SK-N-SH (cell line): ENCODE measurements at regions not wholly inside any gene's neighbourhood (a gene's known extent, or its start where the extent isn't known, plus 50 kb on each side); places are given as distances from the start of the nearest gene placed in this dataset.

Experiments used
- CTCF ChIA-PET: fragments of 300-600, 350-600 bp; formaldehyde crosslinking; extraction: SDS; loops from one replicate; lab custom pipeline; 2021; lab: Yijun Ruan, JAX
- POLR2A ChIA-PET: fragments of 350-600 bp; sonication (Branson Sonifier 250); formaldehyde crosslinking; extraction: SDS; loops from one replicate; lab custom pipeline; 2020; ENCODE audit warnings: antibody characterized with exemption, inconsistent platforms; lab: Yijun Ruan, JAX
- DNase-seq: peaks from one replicate; pipeline ENCODE4 v3.0.0; 2012
- H2AFZ ChIP-seq: fragments of 200-600 bp; sonication (generic); 2 replicates; pipeline ENCODE4 v1.8.1; 2016; ENCODE audit warnings: antibody characterized with exemption, mild to moderate bottlenecking, low read depth
- H3F3A ChIP-seq: fragments of 200-600 bp; sonication (generic); replicated peaks from 2 replicates; pipeline ENCODE3; 2016; ENCODE audit warnings: antibody characterized with exemption, mild to moderate bottlenecking; ENCODE audit not compliant: insufficient read depth
- H3K27ac ChIP-seq, 2 experiments: fragments of 200-500 bp in 1 of 2; fragments of 200-600 bp in 1 of 2; sonication (Bioruptor generic) in 1 of 2; sonication (generic), shearing (Covaris generic) in 1 of 2; 2 replicates each; pipeline versions ENCODE4 v1.5.1 to v1.6.1; 2014 to 2016; ENCODE audit warnings: low read depth in 2 of 2, inconsistent platforms in 1 of 2, low read length in 1 of 2, mild to moderate bottlenecking in 1 of 2, mixed read lengths in 1 of 2
- H3K27me3 ChIP-seq: fragments of 200-600 bp; sonication (generic), shearing (Covaris generic); 2 replicates; pipeline ENCODE4 v1.6.1; 2016; ENCODE audit warnings: mixed run types; ENCODE audit not compliant: insufficient read depth
- H3K36me3 ChIP-seq, 2 experiments: fragments of 200-500 bp in 1 of 2; fragments of 200-600 bp in 1 of 2; sonication (Bioruptor generic) in 1 of 2; sonication (generic) in 1 of 2; replicated peaks in 1 of 2; 2 replicates each; pipeline versions ENCODE3 to v1.5.1; 2014 to 2016; ENCODE audit warnings: low read length in 1 of 2, mild to moderate bottlenecking in 1 of 2; ENCODE audit not compliant: insufficient read depth in 2 of 2, control insufficient read depth in 1 of 2
- H3K4me1 ChIP-seq, 2 experiments: fragments of 200-500 bp in 1 of 2; fragments of 200-600 bp in 1 of 2; sonication (Bioruptor generic) in 1 of 2; sonication (generic), shearing (Covaris generic) in 1 of 2; 2 replicates each; pipeline versions ENCODE4 v1.5.1 to v1.6.1; 2014 to 2016; ENCODE audit warnings: low read depth in 1 of 2, low read length in 1 of 2, mixed run types in 1 of 2; ENCODE audit not compliant: insufficient read depth in 2 of 2, control insufficient read depth in 1 of 2
- H3K4me2 ChIP-seq: fragments of 200-600 bp; sonication (generic), shearing (Covaris generic); 2 replicates; pipeline ENCODE4 v1.6.1; 2017; ENCODE audit warnings: mixed run types
- H3K4me3 ChIP-seq, 2 experiments: fragments of 200-500 bp in 1 of 2; fragments of 200-600 bp in 1 of 2; sonication (Bioruptor generic) in 1 of 2; sonication (generic), shearing (Covaris generic) in 1 of 2; 2 replicates each; pipeline versions ENCODE4 v1.5.1 to v1.8.1; 2014 to 2016; ENCODE audit warnings: low read depth in 2 of 2, inconsistent platforms in 1 of 2, low read length in 1 of 2, mild to moderate bottlenecking in 1 of 2, mixed read lengths in 1 of 2, moderate library complexity in 1 of 2
- H3K79me2 ChIP-seq: fragments of 200-600 bp; sonication (generic); 2 replicates; pipeline ENCODE4 v1.8.1; 2017; ENCODE audit warnings: mild to moderate bottlenecking; ENCODE audit not compliant: insufficient read depth
- H3K9ac ChIP-seq: fragments of 200-600 bp; sonication (generic); 2 replicates; pipeline ENCODE4 v1.6.1; 2017; ENCODE audit warnings: mixed run types
- H3K9me2 ChIP-seq: fragments of 200-600 bp; sonication (generic); 2 replicates; pipeline ENCODE4 v1.6.1; 2017; ENCODE audit warnings: mixed run types
- H3K9me3 ChIP-seq: fragments of 200-600 bp; sonication (generic); 2 replicates; pipeline ENCODE4 v1.6.1; 2017; ENCODE audit warnings: mixed run types, mild to moderate bottlenecking, moderate library complexity
- H4K20me1 ChIP-seq: fragments of 200-600 bp; sonication (generic); 2 replicates; pipeline ENCODE4 v1.6.1; 2017; ENCODE audit warnings: mild to moderate bottlenecking, mixed run types; ENCODE audit not compliant: insufficient read depth
- CHD2 ChIP-seq: fragments of 150-350 bp; IDR thresholded peaks from 2 replicates; pipeline ENCODE4 v1.6.1; 2018; ENCODE audit warnings: low read length; ENCODE audit not compliant: partially characterized antibody
- ELF1 ChIP-seq: IDR thresholded peaks from 2 replicates; pipeline ENCODE4 v1.4.0; 2012
- EZH2phosphoT487 ChIP-seq: fragments of 200-600 bp; sonication (generic); IDR thresholded peaks from 2 replicates; pipeline ENCODE4 v1.6.1; 2017; ENCODE audit warnings: low read depth, mixed run types, mild to moderate bottlenecking, antibody characterized with exemption, moderate library complexity, borderline replicate concordance
- FOSL2 ChIP-seq: IDR thresholded peaks from 2 replicates; pipeline ENCODE4 v1.4.0; 2012; ENCODE audit warnings: low read depth, mild to moderate bottlenecking, moderate library complexity, borderline replicate concordance
- JUND ChIP-seq: IDR thresholded peaks from 2 replicates; pipeline ENCODE4 v1.4.0; 2012
- MEF2A ChIP-seq: IDR thresholded peaks from 2 replicates; pipeline ENCODE4 v1.4.0; 2012; ENCODE audit warnings: low read depth, borderline replicate concordance
- MXI1 ChIP-seq: IDR thresholded peaks from 2 replicates; pipeline ENCODE4 v1.6.1; 2012; ENCODE audit warnings: mild to moderate bottlenecking, low read depth, low read length, improper control_type of control experiment
- NFIC ChIP-seq: IDR thresholded peaks from 2 replicates; pipeline ENCODE4 v1.4.0; 2012; ENCODE audit warnings: borderline replicate concordance
- PBX3 ChIP-seq: IDR thresholded peaks from 2 replicates; pipeline ENCODE4; 2012
- RAD21 ChIP-seq: IDR thresholded peaks from 2 replicates; pipeline ENCODE4 v1.6.1; 2012; ENCODE audit warnings: mild to moderate bottlenecking, low read length
- RCOR1 ChIP-seq: fragments of 150-350 bp; IDR thresholded peaks from 2 replicates; pipeline ENCODE4 v1.6.1; 2017; ENCODE audit warnings: antibody characterized with exemption, low read length
- RFX5 ChIP-seq: IDR thresholded peaks from 2 replicates; pipeline ENCODE4 v1.6.1; 2012; ENCODE audit warnings: mild to moderate bottlenecking, improper control_type of control experiment, low read length
- RXRA ChIP-seq: IDR thresholded peaks from 2 replicates; pipeline ENCODE4 v1.4.0; 2012; ENCODE audit warnings: low read depth, mild to moderate bottlenecking, borderline replicate concordance
- SIN3A ChIP-seq: IDR thresholded peaks from 2 replicates; pipeline ENCODE4 v1.6.1; 2012; ENCODE audit warnings: low read depth, mild to moderate bottlenecking, low read length, moderate library complexity, borderline replicate concordance
- TAF1 ChIP-seq: IDR thresholded peaks from 2 replicates; pipeline ENCODE4 v1.6.1; 2012; ENCODE audit warnings: low read depth, mild to moderate bottlenecking, low read length, moderate library complexity, borderline replicate concordance
- TCF12 ChIP-seq: IDR thresholded peaks from 2 replicates; pipeline ENCODE4 v1.4.0; 2012
- USF2 ChIP-seq: fragments of 150-350 bp; IDR thresholded peaks from 2 replicates; pipeline ENCODE4 v1.6.1; 2017; ENCODE audit warnings: antibody characterized with exemption, low read length, low read depth, borderline replicate concordance
- YY1 ChIP-seq: IDR thresholded peaks from 2 replicates; pipeline ENCODE4 v1.4.0; 2012; ENCODE audit warnings: low read depth, mild to moderate bottlenecking
- WGBS: methylation state at CpG from one replicate; pipeline ENCODE4 v1.1.6; 2017; ENCODE audit warnings: low lambda C conversion rate; 5-methylcytosine and 5-hydroxymethylcytosine counted together
- TF ChIP-seq, protein P1 (sequence below): fragments of 200-600 bp; sonication (generic); IDR thresholded peaks from 2 replicates; pipeline ENCODE4 v1.6.1; 2017; ENCODE audit warnings: antibody characterized with exemption, mild to moderate bottlenecking, moderate library complexity
- TF ChIP-seq, protein P2 (sequence below): IDR thresholded peaks from 2 replicates; pipeline ENCODE4 v1.4.0; 2012; ENCODE audit warnings: low read depth

DNA sequence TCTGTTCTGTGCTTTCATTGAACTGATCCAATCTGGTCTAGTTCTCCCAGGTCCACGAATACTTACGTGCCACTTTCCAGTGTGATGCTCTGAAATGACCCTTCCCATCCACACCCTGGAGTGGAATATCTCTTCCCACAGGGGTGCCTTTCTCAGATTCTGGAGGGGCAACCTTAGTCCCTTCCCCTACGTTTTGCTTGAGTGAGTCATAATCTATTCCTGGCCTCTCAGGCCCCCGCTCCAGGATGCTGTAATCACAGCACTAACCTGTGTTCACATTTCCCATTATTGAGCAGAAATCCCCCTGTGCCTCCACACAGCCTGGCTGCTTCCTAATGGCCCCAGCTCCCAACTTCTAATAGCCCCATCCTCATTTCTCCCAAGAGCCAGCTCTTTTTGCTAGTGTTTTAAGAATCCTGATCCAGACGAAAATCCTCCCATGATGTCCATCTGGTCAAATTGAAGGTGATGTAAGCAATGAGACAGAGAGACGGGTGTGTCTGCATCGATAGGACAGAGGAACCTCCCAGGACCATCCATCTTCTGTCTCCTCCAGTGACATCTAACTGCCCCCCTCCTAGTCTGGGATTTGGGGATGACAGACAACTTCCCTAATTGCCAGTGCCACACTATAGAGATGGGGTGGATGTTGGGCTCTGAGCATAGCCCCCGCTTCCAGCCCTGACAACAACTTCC is 164.0 kb upstream of the MAF start:
- no peaks in the 10 kb centered on the region for H4K20me1 ChIP-seq
- H3K79me2 ChIP-seq, result no peaks in the 10 kb centered on the region
- 33% methylated on average over 8 of the region's 8 CpGs for WGBS
- H3K4me1 ChIP-seq, result peaks cover 0 to 13% of the 10 kb centered on the region in 2 experiments; a peak in 1 of 4 replicates
- no peak overlapping the region for H3K9ac ChIP-seq
- no peak for DNase-seq
- ChIA-PET POLR2A (no interaction called here), CTCF (no interaction called here)
- H3K27ac ChIP-seq, result no peak overlapping the region
- H3K9me2 ChIP-seq, result no peaks in the 10 kb centered on the region
- TF ChIP-seq RCOR1, result no peak
- TF ChIP-seq SIN3A, result no peak
- TF ChIP-seq JUND, result no peak
- no peak for TF ChIP-seq ELF1
- TF ChIP-seq, protein P1, sequence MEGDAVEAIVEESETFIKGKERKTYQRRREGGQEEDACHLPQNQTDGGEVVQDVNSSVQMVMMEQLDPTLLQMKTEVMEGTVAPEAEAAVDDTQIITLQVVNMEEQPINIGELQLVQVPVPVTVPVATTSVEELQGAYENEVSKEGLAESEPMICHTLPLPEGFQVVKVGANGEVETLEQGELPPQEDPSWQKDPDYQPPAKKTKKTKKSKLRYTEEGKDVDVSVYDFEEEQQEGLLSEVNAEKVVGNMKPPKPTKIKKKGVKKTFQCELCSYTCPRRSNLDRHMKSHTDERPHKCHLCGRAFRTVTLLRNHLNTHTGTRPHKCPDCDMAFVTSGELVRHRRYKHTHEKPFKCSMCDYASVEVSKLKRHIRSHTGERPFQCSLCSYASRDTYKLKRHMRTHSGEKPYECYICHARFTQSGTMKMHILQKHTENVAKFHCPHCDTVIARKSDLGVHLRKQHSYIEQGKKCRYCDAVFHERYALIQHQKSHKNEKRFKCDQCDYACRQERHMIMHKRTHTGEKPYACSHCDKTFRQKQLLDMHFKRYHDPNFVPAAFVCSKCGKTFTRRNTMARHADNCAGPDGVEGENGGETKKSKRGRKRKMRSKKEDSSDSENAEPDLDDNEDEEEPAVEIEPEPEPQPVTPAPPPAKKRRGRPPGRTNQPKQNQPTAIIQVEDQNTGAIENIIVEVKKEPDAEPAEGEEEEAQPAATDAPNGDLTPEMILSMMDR, result no peak
- TF ChIP-seq TAF1, result no peak
- TF ChIP-seq YY1, result no peak
- no peak for TF ChIP-seq TCF12
- no peak for TF ChIP-seq RXRA
- no peak for TF ChIP-seq RFX5
- TF ChIP-seq, protein P2, sequence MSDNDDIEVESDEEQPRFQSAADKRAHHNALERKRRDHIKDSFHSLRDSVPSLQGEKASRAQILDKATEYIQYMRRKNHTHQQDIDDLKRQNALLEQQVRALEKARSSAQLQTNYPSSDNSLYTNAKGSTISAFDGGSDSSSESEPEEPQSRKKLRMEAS, result no peak
- TF ChIP-seq EZH2phosphoT487, result no peak
- no peak for TF ChIP-seq USF2
- no peak for TF ChIP-seq NFIC
- TF ChIP-seq FOSL2, result no peak
- TF ChIP-seq PBX3, result no peak
- TF ChIP-seq CHD2, result no peak
- no peak for TF ChIP-seq MXI1
- TF ChIP-seq MEF2A, result no peak
- no peak for TF ChIP-seq RAD21
- no peak overlapping the region for H3K4me3 ChIP-seq
- no peaks in the 10 kb centered on the region for H3K36me3 ChIP-seq
- H3K9me3 ChIP-seq, result no peaks in the 10 kb centered on the region; the same call in 1 of the 2 replicates
- H3K27me3 ChIP-seq, result no peaks in the 10 kb centered on the region
- no peak overlapping the region for H2AFZ ChIP-seq
- no peak overlapping the region for H3K4me2 ChIP-seq
- no peaks in the 10 kb centered on the region for H3F3A ChIP-seq
